ENCODE measurements at regions not wholly inside any gene's neighbourhood (a gene's known extent, or its start where the extent isn't known, plus 50 kb on each side); places are given as distances from the start of the nearest gene placed in this dataset.

- no peak for TF ChIP-seq CTCF (IDR thresholded peaks at IDR 0.05; ENCODE audit: low read depth, low read length)
- H3K27me3 ChIP-seq (ENCODE audit: control insufficient read depth, insufficient read depth, low read length) = no peaks in the 10 kb centered on the region
- no peak overlapping the region for H3K4me3 ChIP-seq (ENCODE audit: low read depth, low read length)
- no peaks in the 10 kb centered on the region for H3K9me3 ChIP-seq (ENCODE audit: control insufficient read depth, insufficient read depth, low read length)
- ChIA-PET CTCF (no interaction called here), POLR2A (no interaction called here)
- no peak for DNase-seq (ENCODE audit: low read depth, low spot score)
- no peak overlapping the region for H3K27ac ChIP-seq (ENCODE audit: low read depth, low read length)
Measured at GRCh38 chr1:119191325-119191724, 50.9 kb upstream of the WARS2 start.

DNA sequence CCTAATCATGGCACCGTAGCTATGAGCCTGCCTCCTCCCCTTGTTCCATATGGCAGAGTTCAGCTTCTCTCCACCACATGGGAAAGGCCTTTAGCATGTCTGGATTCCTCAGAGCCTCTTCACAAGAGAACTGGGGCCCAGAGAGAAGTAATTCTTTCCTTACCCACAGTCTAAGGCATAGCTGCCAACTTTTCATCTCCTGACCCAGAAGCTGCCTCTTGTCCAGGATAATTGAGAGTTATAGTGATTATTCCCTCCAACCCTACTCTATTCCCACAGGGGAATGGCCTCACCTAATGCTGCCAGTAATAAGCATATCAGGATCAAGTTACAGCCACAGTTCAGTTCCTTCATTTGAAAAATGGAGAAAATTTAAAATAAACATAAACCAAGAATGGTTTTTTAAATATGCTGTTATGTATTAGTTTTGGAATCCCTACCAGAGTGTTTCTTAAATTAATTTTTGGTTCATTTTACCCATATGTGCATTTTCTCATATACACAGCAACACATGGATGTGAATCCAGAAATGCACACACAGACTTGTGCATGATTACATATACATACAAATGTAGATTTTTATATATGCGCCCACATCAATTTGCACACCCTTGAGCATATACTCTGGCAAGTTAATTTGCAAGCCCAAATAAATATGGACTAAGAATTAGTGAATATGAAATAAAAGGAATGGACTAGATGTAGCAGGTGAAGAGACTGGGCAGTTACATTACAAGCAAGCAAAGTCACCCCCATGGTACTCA lies 63.9 kb upstream of the WARS2 start:
- no peak overlapping the region for H3K27ac ChIP-seq (ENCODE audit: low read depth, low read length)
- no peaks in the 10 kb centered on the region for H3K9me3 ChIP-seq (ENCODE audit: control insufficient read depth, insufficient read depth, low read length)
- DNase-seq (ENCODE audit: low read depth, low spot score) = no peak
- H3K27me3 ChIP-seq (ENCODE audit: control insufficient read depth, insufficient read depth, low read length) = no peaks in the 10 kb centered on the region
- ChIA-PET POLR2A (no interaction called here), CTCF (no interaction called here)
- no peak overlapping the region for H3K4me3 ChIP-seq (ENCODE audit: low read depth, low read length)
- TF ChIP-seq CTCF (IDR thresholded peaks at IDR 0.05; ENCODE audit: low read depth, low read length) = no peak

DNA sequence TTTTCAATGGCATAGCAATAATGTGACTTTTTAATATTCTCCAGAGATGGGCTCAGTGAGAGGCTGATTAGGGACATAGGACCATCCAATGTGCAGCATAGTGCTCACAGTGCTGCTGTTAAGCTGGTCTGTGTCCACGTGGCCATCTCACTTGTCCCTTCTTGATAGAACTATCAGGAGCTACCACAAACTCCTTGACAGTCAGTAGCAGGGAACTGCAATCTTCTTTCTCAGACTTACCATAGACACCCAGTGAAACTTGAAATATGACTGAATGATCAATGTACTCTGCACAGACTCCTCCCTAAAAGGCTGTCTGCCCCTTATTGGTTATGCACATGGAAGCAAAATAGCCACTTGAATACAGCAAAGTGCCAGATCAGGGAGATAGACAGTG lies 64.5 kb upstream of the WARS2 start:
- no peak overlapping the region for H3K27ac ChIP-seq (ENCODE audit: low read depth, low read length)
- CTCF ChIA-PET = interaction anchor here (0.8 kb wide), 1 partner anchor 11 kb away, joined by 6 read pairs; no protein-coding TSS in a partner anchor
- no peaks in the 10 kb centered on the region for H3K9me3 ChIP-seq (ENCODE audit: control insufficient read depth, insufficient read depth, low read length)
- no peak overlapping the region for H3K4me3 ChIP-seq (ENCODE audit: low read depth, low read length)
- H3K27me3 ChIP-seq (ENCODE audit: control insufficient read depth, insufficient read depth, low read length) = no peaks in the 10 kb centered on the region
- POLR2A ChIA-PET = no interaction called here
- no peak for DNase-seq (ENCODE audit: low read depth, low spot score)
- no peak for TF ChIP-seq CTCF (IDR thresholded peaks at IDR 0.05; ENCODE audit: low read depth, low read length)

GRCh38 chr1:119209061-119209460 lies 68.6 kb upstream of the WARS2 start:
- POLR2A ChIA-PET = no interaction called here
- no peak overlapping the region for H3K27ac ChIP-seq (ENCODE audit: low read depth, low read length)
- DNase-seq (ENCODE audit: low read depth, low spot score) = no peak
- no peak overlapping the region for H3K4me3 ChIP-seq (ENCODE audit: low read depth, low read length)
- H3K9me3 ChIP-seq (ENCODE audit: control insufficient read depth, insufficient read depth, low read length) = no peaks in the 10 kb centered on the region
- TF ChIP-seq CTCF (IDR thresholded peaks at IDR 0.05; ENCODE audit: low read depth, low read length) = no peak
- CTCF ChIA-PET = no interaction called here
- H3K27me3 ChIP-seq (ENCODE audit: control insufficient read depth, insufficient read depth, low read length) = no peaks in the 10 kb centered on the region

- ChIA-PET CTCF (no interaction called here), POLR2A (no interaction called here)
- Histone ChIP-seq H3K27ac (ENCODE audit: low read depth, low read length) (no peak overlapping the region), H3K27me3 (ENCODE audit: control insufficient read depth, insufficient read depth, low read length) (no peaks in the 10 kb centered on the region), H3K9me3 (ENCODE audit: control insufficient read depth, insufficient read depth, low read length) (no peaks in the 10 kb centered on the region), H3K4me3 (ENCODE audit: low read depth, low read length) (no peak overlapping the region)
- no peak for TF ChIP-seq CTCF (IDR thresholded peaks at IDR 0.05; ENCODE audit: low read depth, low read length)
- DNase-seq (ENCODE audit: low read depth, low spot score) = no peak
Measured at GRCh38 chr1:119209596-119210295, 69.3 kb upstream of the WARS2 start.
